Fibroblast of lung (primary cell): ENCODE measurements at regions not wholly inside any gene's neighbourhood (a gene's known extent, or its start where the extent isn't known, plus 50 kb on each side); places are given as distances from the start of the nearest gene placed in this dataset.

Experiments
- DNase-seq, 2 donors: peaks; one replicate each; pipeline versions ENCODE4 v3.0.0 to v3.0.0-alpha.2; 2010; ENCODE audit warnings: low read depth in 2 of 2
- H2AFZ ChIP-seq: 2 replicates; pipeline ENCODE4 v1.5.1; 2012; ENCODE audit warnings: low read length, control low read depth, inconsistent platforms
- H3K27ac ChIP-seq: 2 replicates; pipeline ENCODE4 v1.5.1; 2011; ENCODE audit warnings: low read length, control low read depth; ENCODE audit not compliant: insufficient read depth
- H3K27me3 ChIP-seq: 2 replicates; pipeline ENCODE4 v1.5.1; 2011; ENCODE audit warnings: mild to moderate bottlenecking, low read length; ENCODE audit not compliant: control insufficient read depth, insufficient read depth
- H3K36me3 ChIP-seq: 2 replicates; pipeline ENCODE4 v1.5.1; 2011; ENCODE audit warnings: low read length; ENCODE audit not compliant: control insufficient read depth, insufficient read depth
- H3K4me1 ChIP-seq: 2 replicates; pipeline ENCODE4 v1.5.1; 2011; ENCODE audit warnings: low read length; ENCODE audit not compliant: control insufficient read depth, insufficient read depth; ENCODE audit errors: extremely low read depth
- H3K4me2 ChIP-seq: 2 replicates; pipeline ENCODE4 v1.5.1; 2011; ENCODE audit warnings: low read length, control low read depth; ENCODE audit not compliant: insufficient read depth; ENCODE audit errors: extremely low read depth
- H3K4me3 ChIP-seq, 4 experiments: fragments of 200-600 bp in 1 of 4; sonication (generic) in 1 of 4; replicated peaks in 1 of 4; 2 replicates each; pipeline ENCODE4 v1.5.1; 2011 to 2016; ENCODE audit warnings: low read length in 4 of 4, low read depth in 3 of 4, mild to moderate bottlenecking in 3 of 4, control low read depth in 2 of 4, inconsistent platforms in 1 of 4, mixed read lengths in 1 of 4; ENCODE audit not compliant: insufficient read depth in 1 of 4; ENCODE audit errors: control extremely low read depth in 1 of 4
- H3K79me2 ChIP-seq: 2 replicates; pipeline ENCODE4 v1.5.1; 2012; ENCODE audit warnings: mild to moderate bottlenecking, low read length, inconsistent platforms; ENCODE audit not compliant: control insufficient read depth, insufficient read depth
- H3K9ac ChIP-seq: 2 replicates; pipeline ENCODE4 v1.5.1; 2011; ENCODE audit warnings: mild to moderate bottlenecking, low read length, control low read depth; ENCODE audit not compliant: insufficient read depth
- H3K9me3 ChIP-seq: 2 replicates; pipeline ENCODE4 v1.5.1; 2012; ENCODE audit warnings: low read depth, low read length; ENCODE audit not compliant: control insufficient read depth, insufficient read depth
- H4K20me1 ChIP-seq: 2 replicates; pipeline ENCODE4 v1.5.1; 2011; ENCODE audit warnings: low read length; ENCODE audit not compliant: control insufficient read depth, insufficient read depth; ENCODE audit errors: extremely low read depth
- EZH2 ChIP-seq: IDR thresholded peaks from 2 replicates; pipeline ENCODE4 v1.5.1; 2012; ENCODE audit warnings: low read length, control low read depth, mild to moderate bottlenecking; ENCODE audit errors: missing control alignments
- TF ChIP-seq, protein P1 (sequence below), 2 donors: IDR thresholded peaks in 1 of 2; conservative IDR thresholded peaks in 1 of 2; 1 replicate in 1 of 2; 2 replicates in 1 of 2; pipeline ENCODE4 v1.5.1; 2011 to 2012; ENCODE audit warnings: low read length in 2 of 2, control low read depth in 1 of 2, inconsistent platforms in 1 of 2, low read depth in 1 of 2, mild to moderate bottlenecking in 1 of 2

DNA sequence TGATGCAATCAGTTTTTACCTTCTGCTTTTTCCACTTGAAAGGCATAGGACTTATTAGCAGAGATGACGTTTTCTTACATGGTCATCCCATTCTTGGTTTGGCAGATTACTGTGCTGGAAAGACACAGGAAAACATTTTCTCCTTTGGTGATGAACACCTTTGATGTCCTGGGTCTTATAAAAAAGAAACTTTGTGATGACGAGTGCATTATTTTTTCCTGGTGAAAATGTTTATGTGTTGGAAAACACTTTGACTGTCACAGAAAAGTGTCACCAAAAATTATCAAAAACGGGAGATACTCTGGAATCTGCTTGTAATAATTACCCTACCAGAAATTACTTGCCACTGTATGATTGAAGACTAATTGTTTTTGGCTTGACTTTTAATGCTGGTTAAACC, 2020.9 kb downstream of the MAT2B start:
- Histone ChIP-seq H3K36me3 (no peaks in the 10 kb centered on the region), H3K79me2 (no peaks in the 10 kb centered on the region), H3K4me3 (no peak overlapping the region), H3K9ac (no peak overlapping the region), H3K27me3 (no peaks in the 10 kb centered on the region), H3K4me1 (no peaks in the 10 kb centered on the region), H2AFZ (no peak overlapping the region), H3K27ac (no peak overlapping the region), H3K4me2 (no peak overlapping the region), H3K9me3 (no peaks in the 10 kb centered on the region), H4K20me1 (no peaks in the 10 kb centered on the region)
- DNase-seq, result no peak
- TF ChIP-seq, protein P1, sequence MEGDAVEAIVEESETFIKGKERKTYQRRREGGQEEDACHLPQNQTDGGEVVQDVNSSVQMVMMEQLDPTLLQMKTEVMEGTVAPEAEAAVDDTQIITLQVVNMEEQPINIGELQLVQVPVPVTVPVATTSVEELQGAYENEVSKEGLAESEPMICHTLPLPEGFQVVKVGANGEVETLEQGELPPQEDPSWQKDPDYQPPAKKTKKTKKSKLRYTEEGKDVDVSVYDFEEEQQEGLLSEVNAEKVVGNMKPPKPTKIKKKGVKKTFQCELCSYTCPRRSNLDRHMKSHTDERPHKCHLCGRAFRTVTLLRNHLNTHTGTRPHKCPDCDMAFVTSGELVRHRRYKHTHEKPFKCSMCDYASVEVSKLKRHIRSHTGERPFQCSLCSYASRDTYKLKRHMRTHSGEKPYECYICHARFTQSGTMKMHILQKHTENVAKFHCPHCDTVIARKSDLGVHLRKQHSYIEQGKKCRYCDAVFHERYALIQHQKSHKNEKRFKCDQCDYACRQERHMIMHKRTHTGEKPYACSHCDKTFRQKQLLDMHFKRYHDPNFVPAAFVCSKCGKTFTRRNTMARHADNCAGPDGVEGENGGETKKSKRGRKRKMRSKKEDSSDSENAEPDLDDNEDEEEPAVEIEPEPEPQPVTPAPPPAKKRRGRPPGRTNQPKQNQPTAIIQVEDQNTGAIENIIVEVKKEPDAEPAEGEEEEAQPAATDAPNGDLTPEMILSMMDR (conservative IDR thresholded peaks at IDR 0.05 in 1 of 2, IDR thresholded peaks at IDR 0.05 in 1 of 2; ENCODE audit: low read depth in 1 of 2, low read length in 2 of 2), result no peak
- no peak for TF ChIP-seq EZH2

DNA sequence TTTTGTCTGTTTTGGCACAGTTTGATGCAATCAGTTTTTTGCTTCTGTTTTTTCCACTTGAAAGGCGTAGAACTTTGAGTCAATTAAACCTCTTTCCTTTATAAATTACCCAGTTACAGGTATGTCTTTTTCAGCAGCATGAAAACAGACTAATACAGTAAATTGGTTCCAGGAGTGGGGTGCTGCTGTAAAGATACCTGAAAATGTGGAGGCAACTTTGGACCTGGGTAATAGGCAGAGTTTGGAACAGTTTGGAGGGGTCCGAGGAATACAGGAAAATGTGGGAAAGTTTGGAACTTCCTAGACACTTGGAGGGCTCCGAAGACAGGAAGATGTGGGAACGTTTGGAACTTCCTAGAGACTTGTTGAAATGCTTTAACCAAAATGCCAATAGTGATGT, 2022.2 kb downstream of the MAT2B start:
- Histone ChIP-seq H3K4me2 (no peak overlapping the region), H3K4me1 (no peaks in the 10 kb centered on the region), H3K79me2 (no peaks in the 10 kb centered on the region), H3K36me3 (no peaks in the 10 kb centered on the region), H3K9me3 (no peaks in the 10 kb centered on the region), H3K27me3 (no peaks in the 10 kb centered on the region), H3K9ac (no peak overlapping the region), H3K27ac (no peak overlapping the region), H4K20me1 (no peaks in the 10 kb centered on the region), H3K4me3 (no peak overlapping the region), H2AFZ (no peak overlapping the region)
- no peak for DNase-seq
- TF ChIP-seq EZH2, result no peak
- TF ChIP-seq, protein P1 (conservative IDR thresholded peaks at IDR 0.05 in 1 of 2, IDR thresholded peaks at IDR 0.05 in 1 of 2; ENCODE audit: low read depth in 1 of 2, low read length in 2 of 2), result no peak

DNA sequence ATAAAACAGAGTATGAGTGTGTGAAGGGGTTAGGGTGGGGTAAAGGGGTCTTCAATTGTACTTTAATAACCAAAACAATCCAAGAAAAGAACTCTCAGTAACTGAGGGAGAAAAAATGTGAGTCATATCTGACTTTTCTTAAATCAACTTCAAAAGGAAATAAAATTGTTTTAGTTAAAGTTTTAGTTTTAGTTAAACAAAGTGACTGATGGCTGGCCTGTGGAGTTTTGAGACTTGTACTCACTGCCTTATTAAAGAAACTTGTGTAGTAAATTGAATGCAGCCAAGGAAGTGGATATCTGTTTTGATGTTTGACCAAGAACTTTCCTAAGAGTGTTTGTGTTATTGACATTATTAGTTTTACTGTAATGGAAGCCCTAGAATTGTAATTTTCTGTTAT, 2032.6 kb downstream of the MAT2B start:
- H3K4me1 ChIP-seq, result no peaks in the 10 kb centered on the region
- no peaks in the 10 kb centered on the region for H3K36me3 ChIP-seq
- no peak overlapping the region for H3K4me3 ChIP-seq
- H3K79me2 ChIP-seq, result no peaks in the 10 kb centered on the region
- TF ChIP-seq, protein P1 (conservative IDR thresholded peaks at IDR 0.05 in 1 of 2, IDR thresholded peaks at IDR 0.05 in 1 of 2; ENCODE audit: low read depth in 1 of 2, low read length in 2 of 2), result no peak
- TF ChIP-seq EZH2, result no peak
- H4K20me1 ChIP-seq, result no peaks in the 10 kb centered on the region
- no peak overlapping the region for H2AFZ ChIP-seq
- H3K4me2 ChIP-seq, result no peak overlapping the region
- no peaks in the 10 kb centered on the region for H3K9me3 ChIP-seq
- no peak overlapping the region for H3K9ac ChIP-seq
- H3K27me3 ChIP-seq, result no peaks in the 10 kb centered on the region
- peak; percentile 3 to 56 for DNase-seq
- peak overlapping the region; percentile 1 for H3K27ac ChIP-seq
